Activated CD4-positive, alpha-beta memory T cell treated with anti-CD3 and anti-CD28 coated beads for 36 hours (primary cell): ENCODE measurements at regions not wholly inside any gene's neighbourhood (a gene's known extent, or its start where the extent isn't known, plus 50 kb on each side); places are given as distances from the start of the nearest gene placed in this dataset.
"Not testable (repeated sequence)": the region's sequence is repeated elsewhere in the genome, so short reads cannot be mapped to it uniquely, and the experiment has no call there.

Experiments
- CTCF ChIA-PET: fragments of 350-600 bp; sonication (Branson Sonifier 250); formaldehyde crosslinking; loops from one replicate; lab custom pipeline; 2021; ENCODE audit warnings: antibody characterized with exemption, inconsistent platforms; lab: Charles Lee
- POLR2A ChIA-PET: fragments of 350-600 bp; sonication (Branson Sonifier 250); formaldehyde crosslinking; loops from one replicate; lab custom pipeline; 2021; ENCODE audit warnings: antibody characterized with exemption; lab: Charles Lee
- DNase-seq: peaks from one replicate; pipeline ENCODE4 v3.0.0-alpha.2; 2020
- H3K27ac Mint-ChIP-seq: one replicate; pipeline ENCODE4 v1.8.0; 2021; ENCODE audit warnings: mixed read lengths
- H3K27me3 Mint-ChIP-seq: one replicate; pipeline ENCODE4 v1.8.0; 2021; ENCODE audit warnings: mixed read lengths
- H3K36me3 Mint-ChIP-seq: one replicate; pipeline ENCODE4 v1.8.0; 2021; ENCODE audit warnings: mixed read lengths
- H3K4me1 Mint-ChIP-seq: one replicate; pipeline ENCODE4 v1.8.0; 2021; ENCODE audit warnings: low read depth, mixed read lengths
- H3K4me3 Mint-ChIP-seq: one replicate; pipeline ENCODE4 v1.8.0; 2021; ENCODE audit warnings: mild to moderate bottlenecking, mixed read lengths
- H3K9me3 Mint-ChIP-seq: one replicate; pipeline ENCODE4 v1.8.0; 2021; ENCODE audit warnings: mixed read lengths
- intact Hi-C: fragments of 100-400 bp; cut with micrococcal nuclease; formaldehyde crosslinking; loops from one replicate; pipeline ENCODE4 v1.15.1; 2023

DNA sequence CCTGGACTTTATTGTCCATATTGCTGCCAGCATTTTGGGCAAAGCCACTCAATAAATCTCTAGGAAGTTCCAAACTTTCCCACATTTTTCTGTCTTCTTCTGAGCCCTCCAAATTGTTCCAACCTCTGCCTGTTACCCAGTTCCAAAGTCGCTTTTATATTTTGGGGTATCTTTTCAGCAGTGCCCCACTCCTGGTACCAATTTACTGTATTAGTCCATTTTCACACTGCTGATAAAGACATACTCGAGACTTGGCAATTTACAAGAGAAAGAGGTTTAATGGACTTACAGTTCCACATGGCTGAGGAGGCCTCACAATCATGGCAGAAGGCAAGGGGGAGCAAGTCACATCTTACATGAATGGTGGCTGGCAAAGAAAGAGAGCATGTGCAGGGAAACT is 53.4 kb downstream of the AHSP start:
- CTCF ChIA-PET, DNase-seq, H3K27me3 Mint-ChIP-seq, H3K36me3 Mint-ChIP-seq, H3K4me1 Mint-ChIP-seq, H3K27ac Mint-ChIP-seq, intact Hi-C loops, POLR2A ChIA-PET, H3K4me3 Mint-ChIP-seq: not testable (repeated sequence)
- H3K9me3 Mint-ChIP-seq = peaks cover 49% of the 10 kb centered on the region

DNA sequence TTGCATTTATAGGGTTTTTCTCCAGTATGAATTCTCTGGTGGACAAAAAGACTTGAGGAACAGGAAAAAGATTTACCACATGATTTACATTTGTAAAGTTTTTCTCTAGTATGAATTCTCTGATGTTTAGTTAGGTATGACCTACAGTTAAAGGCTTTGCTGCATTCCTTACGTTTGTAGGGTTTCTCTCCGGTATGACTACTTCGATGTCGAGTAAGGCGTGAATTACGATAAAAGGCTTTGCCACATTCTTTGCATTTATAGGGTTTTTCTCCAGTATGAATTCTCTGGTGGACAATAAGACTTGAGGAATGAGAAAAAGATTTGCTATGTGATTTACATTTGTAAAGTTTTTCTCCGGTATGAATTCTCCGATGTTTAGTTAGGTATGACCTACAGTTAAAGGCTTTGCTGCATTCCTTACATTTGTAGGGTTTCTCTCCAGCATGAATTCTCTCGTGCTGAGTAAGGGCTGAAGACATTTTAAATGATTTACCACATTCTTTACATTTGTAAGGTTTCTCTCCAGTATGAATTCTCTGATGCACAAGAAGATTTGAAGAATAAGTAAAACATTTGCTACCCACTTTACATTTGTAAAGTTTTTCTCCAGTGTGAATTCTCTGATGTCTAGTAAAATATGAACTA is 74.2 kb downstream of the AHSP start:
- H3K4me3 Mint-ChIP-seq, CTCF ChIA-PET, H3K27ac Mint-ChIP-seq, H3K27me3 Mint-ChIP-seq, H3K4me1 Mint-ChIP-seq, intact Hi-C loops, POLR2A ChIA-PET, DNase-seq: not testable (repeated sequence)
- peaks cover 62% of the 10 kb centered on the region for H3K9me3 Mint-ChIP-seq
- H3K36me3 Mint-ChIP-seq = peaks cover 27% of the 10 kb centered on the region

DNA sequence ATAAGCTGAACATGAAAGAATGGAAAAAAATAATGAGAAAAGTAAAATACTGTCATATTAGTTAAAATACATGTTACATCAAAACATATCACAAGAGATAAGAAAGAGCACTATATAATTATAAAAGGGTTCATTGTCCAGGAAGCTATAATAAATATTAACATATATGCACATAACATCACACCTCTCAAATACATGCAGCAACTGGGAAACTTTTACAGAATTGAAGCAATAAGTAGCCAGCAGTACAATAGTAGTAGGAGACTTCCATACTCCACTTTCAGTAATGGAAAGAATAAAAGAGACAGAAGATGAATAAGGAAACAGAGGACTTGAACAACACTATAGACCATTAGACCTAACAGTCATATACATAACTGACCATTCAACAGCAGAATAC is 90.4 kb downstream of the AHSP start:
- H3K9me3 Mint-ChIP-seq = peaks cover 14% of the 10 kb centered on the region
- H3K4me1 Mint-ChIP-seq = no peaks in the 10 kb centered on the region
- intact Hi-C loops = no loop called here

DNA sequence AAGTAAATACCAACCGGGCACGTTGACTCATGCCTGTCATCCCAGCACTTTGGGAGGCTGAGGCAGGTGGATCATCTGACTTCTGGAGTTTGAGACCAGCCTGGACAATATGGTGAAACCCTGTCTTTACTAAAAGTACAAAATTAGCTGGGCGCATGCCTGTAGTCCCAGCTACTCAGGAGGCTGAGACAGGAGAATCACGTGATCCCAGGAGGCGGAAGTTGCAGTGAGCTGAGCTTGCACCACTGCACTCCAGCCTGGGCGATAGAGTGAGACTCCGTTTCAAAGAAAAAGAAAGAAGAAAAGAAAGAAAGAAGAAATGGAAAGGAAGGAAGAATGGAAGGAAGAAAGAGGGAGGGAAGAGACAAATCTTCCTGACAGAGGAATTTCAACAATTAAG is 108.7 kb downstream of the AHSP start:
- Mint-ChIP-seq H3K4me3 (no peak overlapping the region), H3K4me1 (no peaks in the 10 kb centered on the region), H3K9me3 (no peaks in the 10 kb centered on the region), H3K27ac (no peak overlapping the region), H3K27me3 (peaks cover 16% of the 10 kb centered on the region), H3K36me3 (no peaks in the 10 kb centered on the region)
- POLR2A ChIA-PET = no interaction called here
- DNase-seq = no peak
- CTCF ChIA-PET = no interaction called here
- intact Hi-C loops = no loop called here

More for the DNA sequence above, 90.4 kb downstream of the AHSP start:
- no peaks in the 10 kb centered on the region for H3K27me3 Mint-ChIP-seq
- peaks cover 2% of the 10 kb centered on the region for H3K36me3 Mint-ChIP-seq
- no peak overlapping the region for H3K27ac Mint-ChIP-seq
- no peak overlapping the region for H3K4me3 Mint-ChIP-seq
- ChIA-PET CTCF (no interaction called here), POLR2A (no interaction called here)
- no peak for DNase-seq

DNA sequence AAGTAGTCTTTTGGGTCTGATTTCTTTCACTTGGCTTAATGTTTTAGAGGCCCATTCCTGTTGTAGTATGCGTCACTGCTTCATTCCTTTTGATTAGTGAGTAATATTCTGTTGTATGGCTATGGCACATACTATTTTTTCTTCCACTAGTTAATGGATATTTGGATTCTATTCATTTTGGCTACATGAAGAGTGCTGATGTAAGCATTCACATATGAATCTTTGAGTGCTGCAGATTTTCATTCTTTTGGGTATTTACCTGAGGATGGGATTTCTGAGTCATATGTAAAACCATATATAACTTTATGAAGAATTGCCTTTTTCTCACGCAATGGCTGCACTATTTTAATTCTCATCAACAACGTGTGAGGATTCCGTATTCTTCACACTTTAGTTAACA is 113.6 kb downstream of the AHSP start:
- ChIA-PET POLR2A (no interaction called here), CTCF (no interaction called here)
- Mint-ChIP-seq H3K4me1 (no peaks in the 10 kb centered on the region), H3K4me3 (no peak overlapping the region), H3K36me3 (no peaks in the 10 kb centered on the region), H3K27me3 (peaks cover 15% of the 10 kb centered on the region), H3K27ac (no peak overlapping the region), H3K9me3 (no peaks in the 10 kb centered on the region)
- intact Hi-C loops = no loop called here
- DNase-seq = no peak

DNA sequence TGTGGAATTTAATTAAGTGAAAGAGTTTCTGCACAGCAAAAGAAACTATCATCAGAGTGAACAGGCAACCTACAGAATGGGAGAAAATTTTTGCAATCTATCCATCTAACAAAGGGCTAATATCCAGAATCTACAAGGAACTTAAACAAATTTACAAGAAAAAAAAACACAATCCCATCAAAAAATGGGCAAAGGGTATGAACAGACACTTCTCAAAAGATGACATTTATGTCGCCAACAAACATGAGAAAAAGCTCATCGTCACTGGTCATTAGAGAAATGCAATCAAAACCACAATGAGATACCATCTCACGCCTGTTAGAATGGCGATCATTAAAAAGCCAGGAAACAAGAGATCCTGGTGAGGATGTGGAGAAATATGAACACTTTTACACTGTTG is 128.0 kb downstream of the AHSP start:
- CTCF ChIA-PET, POLR2A ChIA-PET, H3K9me3 Mint-ChIP-seq, DNase-seq, H3K4me3 Mint-ChIP-seq, H3K27ac Mint-ChIP-seq, H3K27me3 Mint-ChIP-seq, H3K36me3 Mint-ChIP-seq, intact Hi-C loops, H3K4me1 Mint-ChIP-seq: not testable (repeated sequence)

DNA sequence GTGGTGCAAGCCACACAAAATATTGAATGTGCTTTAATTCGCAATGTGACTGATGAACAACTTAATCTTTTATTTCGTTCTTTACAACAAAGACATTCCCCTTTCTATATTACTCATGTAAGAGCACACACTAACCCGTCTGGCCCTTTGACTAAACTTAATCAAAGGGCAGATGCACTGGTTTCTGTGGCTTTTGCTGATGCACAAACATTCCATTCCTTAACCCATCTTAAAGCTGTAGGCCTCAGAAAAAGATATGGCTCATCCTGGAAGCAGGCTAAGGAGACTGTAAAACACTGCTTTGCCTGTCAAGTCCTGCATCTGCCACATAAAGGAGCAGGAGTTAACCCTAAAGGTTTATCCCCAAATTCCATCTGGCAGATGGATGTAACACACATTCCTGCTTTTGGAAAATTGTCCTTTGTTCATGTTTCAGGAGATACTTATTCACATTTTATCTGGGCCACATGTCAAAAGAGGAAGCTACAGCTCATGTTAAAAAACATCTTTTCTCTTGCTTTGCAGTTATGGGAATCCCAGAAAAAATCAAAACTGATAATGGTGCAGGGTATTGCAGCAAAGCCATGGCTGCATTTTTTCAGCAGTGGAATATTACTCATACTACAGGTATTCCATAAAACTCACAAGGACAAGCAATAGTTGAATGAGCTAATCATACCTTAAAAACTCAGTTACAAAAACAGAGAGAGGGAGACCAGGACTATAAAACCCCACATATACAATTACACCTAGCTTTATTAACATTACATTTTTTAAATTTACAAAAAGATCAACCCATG is 137.2 kb downstream of the AHSP start:
- no peaks in the 10 kb centered on the region for H3K4me1 Mint-ChIP-seq
- POLR2A ChIA-PET = no interaction called here
- no peak overlapping the region for H3K4me3 Mint-ChIP-seq
- peaks cover 3% of the 10 kb centered on the region for H3K27me3 Mint-ChIP-seq
- no peak for DNase-seq
- H3K36me3 Mint-ChIP-seq = no peaks in the 10 kb centered on the region
- no peak overlapping the region for H3K27ac Mint-ChIP-seq
- intact Hi-C loops = no loop called here
- CTCF ChIA-PET = no interaction called here
- H3K9me3 Mint-ChIP-seq = peaks cover 9% of the 10 kb centered on the region

DNA sequence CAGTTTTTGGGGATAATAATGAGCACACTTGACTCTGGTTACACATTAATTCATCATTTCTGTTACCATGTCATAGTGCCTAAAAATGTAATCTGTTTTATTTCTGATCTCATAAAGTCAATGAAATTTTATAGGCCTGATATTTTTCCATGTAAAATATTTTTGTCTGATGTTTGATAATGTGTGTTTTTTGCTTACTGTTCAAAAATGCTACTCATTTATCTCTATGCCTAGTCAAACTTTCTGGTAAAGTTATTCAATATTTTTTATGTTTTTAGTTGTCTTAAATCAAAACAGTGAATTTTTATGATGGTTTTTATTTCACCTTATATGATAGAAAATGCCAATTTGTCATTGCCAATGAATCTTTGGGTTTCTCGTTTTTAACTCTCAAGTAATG is 147.0 kb downstream of the AHSP start:
- Mint-ChIP-seq H3K4me1 (peaks cover 6% of the 10 kb centered on the region), H3K36me3 (peaks cover 3% of the 10 kb centered on the region), H3K27me3 (peaks cover 7% of the 10 kb centered on the region), H3K27ac (no peak overlapping the region), H3K4me3 (no peak overlapping the region), H3K9me3 (peaks cover 6% of the 10 kb centered on the region)
- POLR2A ChIA-PET = no interaction called here
- CTCF ChIA-PET = no interaction called here
- DNase-seq = no peak
- intact Hi-C loops = no loop called here

DNA sequence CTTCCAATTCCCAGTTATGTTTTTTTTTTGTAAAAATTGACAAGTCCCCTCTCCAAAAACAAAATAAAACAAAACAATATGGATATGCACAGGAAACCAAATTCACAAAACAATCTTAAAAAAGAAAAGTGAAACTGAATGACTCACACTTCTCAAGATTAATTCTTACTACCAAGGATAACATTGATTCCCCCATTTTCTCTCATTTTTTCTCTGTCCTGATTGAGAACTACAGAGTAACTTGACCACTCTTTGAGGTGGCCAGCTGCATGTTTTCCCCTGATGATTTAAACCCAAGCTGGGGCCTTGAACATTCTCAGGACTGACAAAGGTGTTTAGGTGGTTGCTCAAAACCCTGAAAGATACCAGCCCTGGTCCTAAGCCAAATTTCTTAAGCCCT is 149.0 kb downstream of the AHSP start:
- H3K9me3 Mint-ChIP-seq = peaks cover 1% of the 10 kb centered on the region
- H3K27me3 Mint-ChIP-seq = peaks cover 5% of the 10 kb centered on the region
- peaks cover 1% of the 10 kb centered on the region for H3K36me3 Mint-ChIP-seq
- no peak for DNase-seq
- H3K27ac Mint-ChIP-seq = no peak overlapping the region
- intact Hi-C loops = no loop called here
- peaks cover 6% of the 10 kb centered on the region for H3K4me1 Mint-ChIP-seq
- POLR2A ChIA-PET = no interaction called here
- no peak overlapping the region for H3K4me3 Mint-ChIP-seq
- CTCF ChIA-PET = no interaction called here

DNA sequence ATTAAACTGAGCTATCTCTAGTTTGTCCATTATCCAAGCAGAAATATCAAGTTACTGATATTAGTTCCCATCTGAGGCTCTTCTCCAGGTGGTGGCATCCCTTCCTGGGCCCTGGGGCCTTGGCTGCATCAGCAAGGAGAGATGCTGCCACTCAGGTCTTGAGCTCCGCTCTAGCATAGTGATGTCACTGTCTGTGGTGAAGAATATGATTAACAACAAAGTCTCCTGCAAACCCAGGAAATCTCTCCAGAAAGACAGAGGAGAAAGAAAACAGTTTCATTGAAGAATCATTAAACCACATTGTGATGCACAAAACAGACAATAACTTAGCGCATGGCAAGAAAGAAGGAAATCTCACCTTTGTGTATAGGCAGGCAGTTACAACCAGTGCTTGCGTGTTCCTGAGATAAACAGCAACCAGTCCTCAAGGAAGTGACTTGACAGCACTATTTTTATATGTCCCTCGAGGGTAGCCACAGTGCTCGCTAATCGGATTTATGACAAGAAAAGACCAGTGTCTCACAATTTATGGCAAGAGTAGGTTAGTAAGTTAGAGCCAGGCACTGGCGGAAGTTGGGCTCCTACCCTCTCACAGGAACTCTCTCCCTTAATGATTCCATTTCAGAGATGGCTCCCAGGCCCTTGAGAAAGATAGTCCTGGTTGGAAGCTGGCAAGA is 151.1 kb downstream of the AHSP start:
- H3K27ac Mint-ChIP-seq = no peak overlapping the region
- DNase-seq = no peak
- intact Hi-C loops = no loop called here
- no peak overlapping the region for H3K4me3 Mint-ChIP-seq
- H3K9me3 Mint-ChIP-seq = peaks cover 1% of the 10 kb centered on the region
- peaks cover 6% of the 10 kb centered on the region for H3K4me1 Mint-ChIP-seq
- H3K36me3 Mint-ChIP-seq = peaks cover 1% of the 10 kb centered on the region
- ChIA-PET POLR2A (no interaction called here), CTCF (interaction anchor here (0.6 kb wide), 1 partner anchor 62 kb away, joined by 3 read pairs; no protein-coding TSS in a partner anchor)
- peaks cover 4% of the 10 kb centered on the region for H3K27me3 Mint-ChIP-seq

DNA sequence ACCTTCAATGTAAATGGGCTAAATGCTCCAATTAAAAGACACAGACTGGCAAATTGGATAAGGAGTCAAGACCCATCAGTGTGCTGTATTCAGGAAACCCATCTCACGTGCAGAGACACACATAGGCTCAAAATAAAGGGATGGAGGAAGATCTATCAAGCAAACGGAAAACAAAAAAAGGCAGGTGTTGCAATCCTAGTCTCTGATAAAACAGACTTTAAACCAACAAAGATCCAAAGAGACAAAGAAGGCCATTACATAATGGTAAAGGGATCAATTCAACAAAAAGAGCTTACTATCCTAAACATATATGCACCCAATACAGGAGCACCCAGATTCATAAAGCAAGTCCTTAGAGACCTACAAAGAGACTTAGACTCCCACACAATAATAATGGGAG is 161.6 kb downstream of the AHSP start:
- H3K27ac Mint-ChIP-seq, H3K9me3 Mint-ChIP-seq: not testable (repeated sequence)

DNA sequence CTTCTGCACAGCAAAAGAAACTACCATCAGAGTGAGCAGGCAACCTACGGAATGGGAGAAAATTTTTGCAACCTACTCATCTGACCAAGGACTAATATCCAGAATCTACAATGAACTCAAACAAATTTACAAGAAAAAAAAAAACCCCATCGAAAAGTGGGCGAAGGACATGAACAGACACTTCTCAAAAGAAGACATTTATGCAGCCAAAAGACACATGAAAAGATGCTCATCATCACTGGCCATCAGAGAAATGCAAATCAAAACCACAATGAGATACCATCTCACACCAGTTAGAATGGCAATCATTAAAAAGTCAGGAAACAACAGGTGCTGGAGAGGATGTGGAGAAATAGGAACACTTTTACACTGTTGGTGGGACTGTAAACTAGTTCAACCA is 164.6 kb downstream of the AHSP start:
- POLR2A ChIA-PET, H3K4me3 Mint-ChIP-seq, H3K9me3 Mint-ChIP-seq, intact Hi-C loops, H3K27me3 Mint-ChIP-seq, H3K36me3 Mint-ChIP-seq, H3K27ac Mint-ChIP-seq, H3K4me1 Mint-ChIP-seq, CTCF ChIA-PET, DNase-seq: not testable (repeated sequence)

More for the DNA sequence above, 161.6 kb downstream of the AHSP start:
- H3K4me3 Mint-ChIP-seq, H3K27me3 Mint-ChIP-seq, H3K36me3 Mint-ChIP-seq, POLR2A ChIA-PET, H3K4me1 Mint-ChIP-seq, intact Hi-C loops, DNase-seq, CTCF ChIA-PET: not testable (repeated sequence)
